ENCODE measurements at regions not wholly inside any gene's neighbourhood (a gene's known extent, or its start where the extent isn't known, plus 50 kb on each side); places are given as distances from the start of the nearest gene placed in this dataset.

DNA sequence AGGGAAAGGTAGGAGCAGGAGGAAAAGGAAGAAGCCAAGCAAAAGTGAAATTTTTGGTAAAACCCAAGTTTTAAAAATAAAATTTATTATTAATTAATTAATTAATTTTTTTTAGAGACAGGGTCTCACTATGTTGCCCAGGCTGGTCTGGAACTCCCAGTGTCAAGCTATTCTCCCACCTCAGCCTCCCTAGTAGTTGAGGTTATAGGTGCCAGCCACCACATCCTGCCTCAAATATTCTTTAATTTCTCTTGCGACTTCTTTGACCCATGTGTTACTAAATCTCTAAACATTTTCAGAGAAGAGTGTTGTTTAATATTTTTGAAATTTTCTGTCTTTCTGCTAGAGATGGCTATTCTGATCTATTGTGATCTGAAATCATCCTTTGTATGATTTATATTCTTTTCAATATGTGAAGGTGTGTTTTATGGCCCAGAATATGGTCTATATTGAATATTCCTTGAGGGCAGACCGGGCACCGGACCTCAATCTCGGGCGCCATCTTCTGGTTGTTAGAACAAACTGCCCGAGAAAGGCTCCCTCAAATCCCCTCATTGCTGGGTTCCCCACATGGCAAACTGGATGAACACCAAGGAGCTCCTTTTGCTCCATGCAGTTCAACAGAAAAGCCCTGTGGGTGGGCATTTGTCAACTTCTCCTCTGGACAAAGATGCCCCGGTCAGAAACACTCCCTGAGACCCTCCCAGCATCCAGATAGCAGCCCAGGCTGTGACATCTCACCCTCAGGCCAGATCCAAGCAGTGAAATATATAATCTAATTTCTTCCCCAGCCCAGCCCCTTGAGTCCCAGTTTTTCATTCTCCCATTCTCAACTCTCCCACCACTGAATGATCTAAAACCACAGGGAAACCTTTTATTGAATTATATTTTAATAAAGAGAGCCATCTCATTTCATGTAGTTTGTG lies 110.5 kb downstream of the ASCL4 start:
- no peak overlapping the region for H3K4me3 ChIP-seq
- no peak overlapping the region for H3K27ac ChIP-seq

DNA sequence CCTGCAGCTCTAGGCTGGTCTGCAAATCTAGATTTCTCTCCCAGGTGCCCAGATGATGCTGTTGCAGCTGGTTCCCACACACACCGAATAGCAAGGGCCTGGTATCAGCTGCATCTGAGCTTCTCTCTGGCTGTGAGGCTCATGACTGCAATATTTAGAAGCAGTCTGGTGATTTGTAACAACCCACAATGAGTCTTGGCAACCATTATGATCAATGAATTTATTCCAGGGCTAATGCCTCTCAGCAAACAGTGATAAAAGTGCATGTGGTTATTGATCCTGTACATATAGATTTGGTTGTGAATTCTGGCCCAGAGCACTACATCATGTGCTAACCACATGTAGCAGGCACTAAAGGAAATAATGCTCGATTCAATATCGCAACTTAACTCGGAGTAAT lies 114.3 kb downstream of the ASCL4 start:
- Histone ChIP-seq H3K27ac (no peak overlapping the region), H3K4me3 (no peak overlapping the region)

GRCh38 chr12:107891967-107892366 lies 117.5 kb downstream of the ASCL4 start:
- H3K27ac ChIP-seq: no peak overlapping the region
- H3K4me3 ChIP-seq: no peak overlapping the region

DNA sequence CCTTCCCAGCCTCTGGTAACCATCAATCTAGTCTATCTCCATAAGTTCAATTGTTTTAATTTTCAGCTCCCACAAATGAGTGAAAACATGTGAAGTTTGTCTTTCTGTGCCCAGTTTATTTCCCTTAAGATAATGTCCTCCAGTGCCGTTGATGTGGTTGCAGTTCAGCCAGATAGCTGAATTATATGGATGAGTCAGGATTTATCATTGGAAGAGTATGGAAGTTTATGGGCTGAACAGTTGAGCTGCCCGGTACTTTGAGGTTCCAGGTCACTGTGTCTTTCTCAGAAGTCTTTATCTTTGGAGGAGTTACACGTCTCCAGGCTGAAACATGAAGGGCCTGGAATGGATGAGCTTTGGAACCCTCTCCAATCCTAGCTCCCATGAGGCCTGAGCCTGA lies 120.1 kb downstream of the ASCL4 start:
- Histone ChIP-seq H3K27ac (no peak overlapping the region), H3K4me3 (no peak overlapping the region)

GRCh38 chr12:107895966-107896365 lies 121.5 kb downstream of the ASCL4 start:
- Histone ChIP-seq H3K4me3 (no peak overlapping the region), H3K27ac (no peak overlapping the region)

GRCh38 chr12:107900588-107900987 lies 126.1 kb downstream of the ASCL4 start:
- Histone ChIP-seq H3K27ac (no peak overlapping the region), H3K4me3 (no peak overlapping the region)

DNA sequence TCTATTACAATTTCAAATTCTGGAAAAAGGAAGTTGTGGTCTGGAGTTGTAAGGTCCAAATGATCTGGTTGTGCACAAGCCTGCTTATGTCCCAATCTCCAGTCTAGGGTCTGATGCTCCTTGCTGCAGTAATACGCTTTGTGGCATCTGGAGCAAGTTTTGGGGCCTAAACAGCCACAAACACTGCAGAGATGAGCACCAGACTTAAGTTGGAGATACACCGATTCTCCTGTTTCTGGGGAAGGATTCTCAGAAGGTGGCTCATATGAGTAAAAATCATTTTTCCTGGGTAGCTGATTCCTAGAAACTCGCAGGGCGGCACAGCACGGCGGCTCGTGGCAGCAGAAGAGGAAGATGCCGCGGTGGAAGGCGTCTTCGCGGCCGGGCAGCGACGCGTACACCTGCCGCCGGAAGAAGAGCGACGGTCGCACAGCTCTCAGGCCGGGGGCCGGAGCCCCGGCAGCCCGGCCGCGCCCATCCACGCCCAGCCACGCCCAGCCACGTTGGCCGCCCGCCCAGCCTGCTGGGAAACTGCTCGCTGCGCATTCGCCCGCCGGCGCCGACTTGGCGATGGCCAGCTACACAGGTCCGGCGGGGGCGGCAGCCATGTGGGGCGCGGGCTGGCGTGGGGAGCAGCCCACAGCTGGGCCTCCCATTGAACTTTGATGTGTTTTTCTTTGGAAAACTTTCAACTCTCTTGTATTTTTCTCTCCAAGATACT lies 129.0 kb downstream of the ASCL4 start:
- H3K4me3 ChIP-seq: peak overlapping the region; percentile 5 to 32 (median 19)
- no peak overlapping the region for H3K27ac ChIP-seq

DNA sequence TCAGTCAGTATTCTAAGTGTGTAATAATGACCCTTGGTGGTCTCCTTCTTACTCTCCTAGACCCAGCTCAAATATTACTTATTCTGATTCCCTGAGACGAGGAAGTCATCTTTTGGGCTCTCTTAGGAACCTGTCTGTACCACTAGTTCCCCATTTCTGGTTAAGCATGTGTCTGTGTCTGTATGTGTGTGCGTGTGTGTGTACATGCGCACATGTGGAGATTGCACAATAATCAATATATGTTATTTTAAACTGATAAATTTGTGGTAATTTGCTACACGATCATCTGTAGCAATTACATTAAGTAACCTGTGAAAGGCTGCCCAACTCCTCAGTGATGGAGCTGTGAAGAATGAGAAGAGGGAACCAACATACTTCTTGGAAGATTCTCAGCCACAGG lies 132.2 kb downstream of the ASCL4 start:
- Histone ChIP-seq H3K27ac (no peak overlapping the region), H3K4me3 (no peak overlapping the region)

- H3K27ac ChIP-seq: no peak overlapping the region
- peak overlapping the region in 2 of 7 experiments; percentile 12 to 18 for H3K4me3 ChIP-seq
These were observed 138.0 kb downstream of the ASCL4 start for GRCh38 chr12:107912421-107913004.

- Histone ChIP-seq H3K27ac (no peak overlapping the region), H3K4me3 (no peak overlapping the region)
These were observed 140.0 kb downstream of the ASCL4 start for GRCh38 chr12:107914460-107914977.

GRCh38 chr12:107917912-107918800 lies 143.7 kb downstream of the ASCL4 start:
- Histone ChIP-seq H3K27ac (no peak overlapping the region), H3K4me3 (no peak overlapping the region)

GRCh38 chr12:107921062-107921461 lies 146.6 kb downstream of the ASCL4 start:
- no peak overlapping the region for H3K4me3 ChIP-seq
- H3K27ac ChIP-seq: no peak overlapping the region

DNA sequence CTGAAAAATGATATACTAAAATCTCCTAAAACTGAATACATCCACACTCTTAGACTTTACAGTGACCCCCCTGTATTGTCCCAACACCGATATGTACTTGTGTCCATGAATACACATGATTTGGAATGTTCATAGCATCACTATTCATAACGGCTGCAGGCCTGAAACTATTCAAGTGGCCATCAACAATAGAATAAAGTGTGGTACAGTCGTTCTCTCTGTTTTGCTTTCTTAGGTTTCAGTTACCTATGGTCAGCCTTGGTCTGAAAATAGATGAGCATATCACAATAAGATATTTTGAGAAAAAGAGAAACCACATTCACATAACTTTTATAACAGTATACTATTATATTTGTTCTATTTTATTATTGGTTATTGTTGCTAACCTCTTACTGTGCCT lies 150.6 kb downstream of the ASCL4 start:
- H3K4me3 ChIP-seq: no peak overlapping the region
- H3K27ac ChIP-seq: no peak overlapping the region

DNA sequence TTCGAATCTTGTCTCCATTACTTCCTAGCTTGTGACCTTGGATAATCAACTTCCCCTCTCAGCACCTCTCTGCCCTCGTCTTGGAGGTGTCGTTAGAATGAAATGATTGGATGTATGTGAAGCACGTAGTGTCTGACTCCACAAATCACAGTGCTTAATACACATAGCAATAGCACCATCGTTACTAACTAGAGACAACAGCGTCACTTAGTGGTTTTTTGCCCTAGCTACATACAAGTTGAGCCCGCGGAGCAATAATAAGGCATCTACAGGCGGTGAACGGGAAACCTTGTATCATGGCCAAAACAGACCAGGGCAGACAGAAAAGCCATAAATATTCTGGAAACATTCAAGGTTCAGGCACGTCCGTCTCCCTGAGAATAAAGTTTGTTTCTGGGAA lies 154.9 kb downstream of the ASCL4 start:
- H3K27ac ChIP-seq: no peak overlapping the region

GRCh38 chr12:107931761-107932160 lies 157.3 kb downstream of the ASCL4 start:
- H3K4me3 ChIP-seq: no peak overlapping the region
- H3K27ac ChIP-seq: no peak overlapping the region

More for the DNA sequence above, 154.9 kb downstream of the ASCL4 start:
- no peak overlapping the region for H3K4me3 ChIP-seq

DNA sequence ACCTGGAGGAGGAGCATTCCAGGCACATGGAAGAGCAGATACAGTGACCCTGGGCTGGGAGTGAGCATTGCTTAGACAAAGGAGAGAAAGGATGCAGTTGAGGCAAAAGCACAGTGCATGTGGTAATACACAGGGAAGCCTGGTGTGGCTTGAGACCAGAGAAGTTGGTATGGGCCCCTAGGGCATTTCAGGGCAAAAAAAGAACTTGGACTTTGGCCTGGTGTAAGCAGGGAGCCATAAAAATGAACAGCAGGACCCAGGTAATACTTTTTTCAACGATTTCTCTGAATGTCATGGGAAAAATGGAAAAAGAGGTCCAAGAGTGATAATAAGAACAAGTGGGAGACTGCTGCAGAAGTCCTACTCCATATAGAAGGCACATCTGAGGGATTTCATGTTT lies 163.9 kb downstream of the ASCL4 start:
- Histone ChIP-seq H3K27ac (no peak overlapping the region), H3K4me3 (no peak overlapping the region)

DNA sequence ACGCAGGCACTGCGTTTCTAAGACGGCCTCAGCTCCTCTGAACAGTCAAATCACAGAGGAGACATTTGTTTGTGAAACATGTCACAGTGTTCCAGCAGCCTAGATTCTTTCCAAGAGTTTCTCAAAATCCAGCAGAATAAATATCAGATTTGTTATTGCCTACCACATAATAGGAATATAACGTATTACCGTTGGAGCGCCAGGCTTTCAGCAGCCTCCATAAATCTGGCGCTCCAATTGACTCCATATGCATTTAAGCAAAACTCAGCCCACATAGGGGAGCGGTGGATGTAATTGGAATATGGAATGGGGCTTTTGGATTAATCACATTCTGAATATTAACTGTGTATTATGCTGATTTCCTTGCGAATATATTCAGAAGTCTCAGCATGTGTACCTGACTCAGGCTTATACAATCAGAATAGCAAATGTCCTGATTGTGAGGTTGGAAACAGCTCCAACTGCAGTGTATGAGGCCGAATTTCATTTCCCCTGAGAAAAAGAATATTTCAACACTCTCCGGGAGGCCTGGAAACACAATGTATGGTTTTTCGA lies 174.0 kb downstream of the ASCL4 start:
- Histone ChIP-seq H3K27ac (no peak overlapping the region), H3K4me3 (no peak overlapping the region)

GRCh38 chr12:107951024-107951423 lies 176.5 kb downstream of the ASCL4 start:
- H3K4me3 ChIP-seq: no peak overlapping the region

GRCh38 chr12:107955966-107956643 lies 173.0 kb upstream of the WSCD2 start:
- no peak overlapping the region for H3K4me3 ChIP-seq

More at GRCh38 chr12:107951024-107951423, 176.5 kb downstream of the ASCL4 start:
- no peak overlapping the region for H3K27ac ChIP-seq

More at GRCh38 chr12:107955966-107956643, 173.0 kb upstream of the WSCD2 start:
- no peak overlapping the region for H3K27ac ChIP-seq
